PFSK-1 (cell line): ENCODE measurements at regions not wholly inside any gene's neighbourhood (a gene's known extent, or its start where the extent isn't known, plus 50 kb on each side); places are given as distances from the start of the nearest gene placed in this dataset.

ENCODE experiments used
- FOXP2 ChIP-seq: optimal IDR thresholded peaks from 2 replicates; pipeline ENCODE3; 2011; ENCODE audit warnings: borderline replicate concordance, control low read depth, inconsistent platforms; ENCODE audit not compliant: insufficient read depth; ENCODE audit errors: extremely low read length, extremely low read depth
- TAF1 ChIP-seq: IDR thresholded peaks from 2 replicates; pipeline ENCODE4 v1.6.1; 2012; ENCODE audit warnings: low read length, control low read depth, borderline replicate concordance; ENCODE audit not compliant: insufficient read depth

DNA sequence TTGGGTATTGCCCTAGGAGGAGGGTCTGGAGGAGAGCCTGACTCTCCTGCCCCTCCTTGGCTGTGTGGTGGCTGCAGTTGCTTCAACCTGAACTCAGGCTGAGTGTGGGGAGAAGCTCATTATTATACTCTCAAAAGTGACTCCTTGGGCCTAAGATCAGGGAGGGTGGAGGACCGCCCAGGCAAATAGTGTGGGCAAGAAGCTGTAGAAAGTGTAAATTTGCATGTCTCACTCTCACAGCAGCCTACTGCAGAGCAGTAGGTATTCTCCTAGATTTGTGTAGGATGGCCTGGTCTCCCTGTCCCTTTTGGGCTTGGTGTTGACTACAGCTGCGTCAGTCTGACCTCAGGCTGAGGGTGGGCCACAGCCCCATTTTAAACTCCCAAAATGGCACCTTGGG is 156.1 kb downstream of the ZNF330 start:
- TF ChIP-seq FOXP2 (no peak), TAF1 (no peak)
